Fibroblast of lung (primary cell): ENCODE measurements at regions not wholly inside any gene's neighbourhood (a gene's known extent, or its start where the extent isn't known, plus 50 kb on each side); places are given as distances from the start of the nearest gene placed in this dataset.

Source experiments
- DNase-seq, 2 donors: peaks; one replicate each; pipeline versions ENCODE4 v3.0.0 to v3.0.0-alpha.2; 2010; ENCODE audit warnings: low read depth in 2 of 2
- H2AFZ ChIP-seq: 2 replicates; pipeline ENCODE4 v1.5.1; 2012; ENCODE audit warnings: low read length, control low read depth, inconsistent platforms
- H3K27ac ChIP-seq: 2 replicates; pipeline ENCODE4 v1.5.1; 2011; ENCODE audit warnings: low read length, control low read depth; ENCODE audit not compliant: insufficient read depth
- H3K27me3 ChIP-seq: 2 replicates; pipeline ENCODE4 v1.5.1; 2011; ENCODE audit warnings: mild to moderate bottlenecking, low read length; ENCODE audit not compliant: control insufficient read depth, insufficient read depth
- H3K36me3 ChIP-seq: 2 replicates; pipeline ENCODE4 v1.5.1; 2011; ENCODE audit warnings: low read length; ENCODE audit not compliant: control insufficient read depth, insufficient read depth
- H3K4me1 ChIP-seq: 2 replicates; pipeline ENCODE4 v1.5.1; 2011; ENCODE audit warnings: low read length; ENCODE audit not compliant: control insufficient read depth, insufficient read depth; ENCODE audit errors: extremely low read depth
- H3K4me2 ChIP-seq: 2 replicates; pipeline ENCODE4 v1.5.1; 2011; ENCODE audit warnings: low read length, control low read depth; ENCODE audit not compliant: insufficient read depth; ENCODE audit errors: extremely low read depth
- H3K4me3 ChIP-seq, 4 experiments: fragments of 200-600 bp in 1 of 4; sonication (generic) in 1 of 4; replicated peaks in 1 of 4; 2 replicates each; pipeline ENCODE4 v1.5.1; 2011 to 2016; ENCODE audit warnings: low read length in 4 of 4, low read depth in 3 of 4, mild to moderate bottlenecking in 3 of 4, control low read depth in 2 of 4, inconsistent platforms in 1 of 4, mixed read lengths in 1 of 4; ENCODE audit not compliant: insufficient read depth in 1 of 4; ENCODE audit errors: control extremely low read depth in 1 of 4
- H3K79me2 ChIP-seq: 2 replicates; pipeline ENCODE4 v1.5.1; 2012; ENCODE audit warnings: mild to moderate bottlenecking, low read length, inconsistent platforms; ENCODE audit not compliant: control insufficient read depth, insufficient read depth
- H3K9ac ChIP-seq: 2 replicates; pipeline ENCODE4 v1.5.1; 2011; ENCODE audit warnings: mild to moderate bottlenecking, low read length, control low read depth; ENCODE audit not compliant: insufficient read depth
- H3K9me3 ChIP-seq: 2 replicates; pipeline ENCODE4 v1.5.1; 2012; ENCODE audit warnings: low read depth, low read length; ENCODE audit not compliant: control insufficient read depth, insufficient read depth
- H4K20me1 ChIP-seq: 2 replicates; pipeline ENCODE4 v1.5.1; 2011; ENCODE audit warnings: low read length; ENCODE audit not compliant: control insufficient read depth, insufficient read depth; ENCODE audit errors: extremely low read depth
- CTCF ChIP-seq, 2 donors: IDR thresholded peaks in 1 of 2; conservative IDR thresholded peaks in 1 of 2; 1 replicate in 1 of 2; 2 replicates in 1 of 2; pipeline ENCODE4 v1.5.1; 2011 to 2012; ENCODE audit warnings: low read length in 2 of 2, control low read depth in 1 of 2, inconsistent platforms in 1 of 2, low read depth in 1 of 2, mild to moderate bottlenecking in 1 of 2
- EZH2 ChIP-seq: IDR thresholded peaks from 2 replicates; pipeline ENCODE4 v1.5.1; 2012; ENCODE audit warnings: low read length, control low read depth, mild to moderate bottlenecking; ENCODE audit errors: missing control alignments

- Histone ChIP-seq H4K20me1 (no peaks in the 10 kb centered on the region), H3K4me3 (no peak overlapping the region), H3K4me1 (no peaks in the 10 kb centered on the region), H3K4me2 (no peak overlapping the region), H2AFZ (no peak overlapping the region), H3K9ac (no peak overlapping the region), H3K79me2 (no peaks in the 10 kb centered on the region), H3K9me3 (no peaks in the 10 kb centered on the region), H3K36me3 (no peaks in the 10 kb centered on the region), H3K27me3 (no peaks in the 10 kb centered on the region), H3K27ac (no peak overlapping the region)
- TF ChIP-seq CTCF (conservative IDR thresholded peaks at IDR 0.05 in 1 of 2, IDR thresholded peaks at IDR 0.05 in 1 of 2; ENCODE audit: low read depth in 1 of 2, low read length in 2 of 2) (no peak), EZH2 (no peak)
- peak in 1 of 2 donors; percentile 9 for DNase-seq
Measured at GRCh38 chr10:106506526-106507283, 657.8 kb downstream of the SORCS1 start.

- Histone ChIP-seq H3K36me3 (no peaks in the 10 kb centered on the region), H3K4me1 (no peaks in the 10 kb centered on the region), H3K27me3 (no peaks in the 10 kb centered on the region), H3K27ac (no peak overlapping the region), H2AFZ (no peak overlapping the region), H4K20me1 (no peaks in the 10 kb centered on the region), H3K4me3 (no peak overlapping the region), H3K9ac (no peak overlapping the region), H3K9me3 (no peaks in the 10 kb centered on the region), H3K79me2 (no peaks in the 10 kb centered on the region), H3K4me2 (no peak overlapping the region)
- DNase-seq: no peak
- no peak for TF ChIP-seq EZH2
- no peak for TF ChIP-seq CTCF (conservative IDR thresholded peaks at IDR 0.05 in 1 of 2, IDR thresholded peaks at IDR 0.05 in 1 of 2; ENCODE audit: low read depth in 1 of 2, low read length in 2 of 2)
Measured at GRCh38 chr10:106504536-106504935, 660.0 kb downstream of the SORCS1 start.

- TF ChIP-seq CTCF (conservative IDR thresholded peaks at IDR 0.05 in 1 of 2, IDR thresholded peaks at IDR 0.05 in 1 of 2; ENCODE audit: low read depth in 1 of 2, low read length in 2 of 2) (no peak), EZH2 (no peak)
- no peaks in the 10 kb centered on the region for H3K9me3 ChIP-seq
Measured at GRCh38 chr10:106502641-106503040, 661.9 kb downstream of the SORCS1 start.

More at GRCh38 chr10:106502641-106503040, 661.9 kb downstream of the SORCS1 start:
- Histone ChIP-seq H3K79me2 (no peaks in the 10 kb centered on the region), H3K27ac (no peak overlapping the region), H3K36me3 (no peaks in the 10 kb centered on the region), H4K20me1 (no peaks in the 10 kb centered on the region), H3K4me3 (no peak overlapping the region), H3K27me3 (no peaks in the 10 kb centered on the region), H3K9ac (no peak overlapping the region), H3K4me2 (no peak overlapping the region), H3K4me1 (no peaks in the 10 kb centered on the region), H2AFZ (no peak overlapping the region)
- DNase-seq: no peak
